Activated naive CD4-positive, alpha-beta T cell treated with anti-CD3 and anti-CD28 coated beads, Interleukin-2, amount 50 U/mL, for 16 hours (primary cell): ENCODE measurements at regions not wholly inside any gene's neighbourhood (a gene's known extent, or its start where the extent isn't known, plus 50 kb on each side); places are given as distances from the start of the nearest gene placed in this dataset.

Source experiments
- DNase-seq: peaks from one replicate; pipeline ENCODE4 v3.0.0-alpha.2; 2020

- no peak for DNase-seq
These were observed 190.1 kb upstream of the KLF12 start for GRCh38 chr13:74324338-74324737.

- DNase-seq = no peak
These were observed 188.4 kb upstream of the KLF12 start for GRCh38 chr13:74322562-74322961.

- DNase-seq = no peak
These were observed 186.1 kb upstream of the KLF12 start for GRCh38 chr13:74320282-74320681.

- DNase-seq = no peak
These were observed 182.3 kb upstream of the KLF12 start for GRCh38 chr13:74316547-74316946.

GRCh38 chr13:74306496-74306895 is 172.3 kb upstream of the KLF12 start:
- no peak for DNase-seq

- no peak for DNase-seq
These were observed 171.7 kb upstream of the KLF12 start for GRCh38 chr13:74305876-74306275.

- no peak for DNase-seq
These were observed 167.2 kb upstream of the KLF12 start for GRCh38 chr13:74301258-74301935.

- no peak for DNase-seq
These were observed 166.0 kb upstream of the KLF12 start for GRCh38 chr13:74300162-74300561.

GRCh38 chr13:74299721-74300120 is 165.5 kb upstream of the KLF12 start:
- no peak for DNase-seq

- DNase-seq = no peak
These were observed 164.7 kb upstream of the KLF12 start for GRCh38 chr13:74298923-74299322.

GRCh38 chr13:74289861-74290773 is 155.9 kb upstream of the KLF12 start:
- peak; percentile 42 for DNase-seq

GRCh38 chr13:74289107-74289506 is 154.9 kb upstream of the KLF12 start:
- no peak for DNase-seq

- DNase-seq = peak; percentile 10
These were observed 154.2 kb upstream of the KLF12 start for GRCh38 chr13:74288361-74288911.

- DNase-seq = peak; percentile 72
These were observed 153.5 kb upstream of the KLF12 start for GRCh38 chr13:74287724-74288169.

- DNase-seq = no peak
These were observed 146.7 kb upstream of the KLF12 start for GRCh38 chr13:74280795-74281490.

GRCh38 chr13:74280093-74280794 is 146.0 kb upstream of the KLF12 start:
- no peak for DNase-seq

GRCh38 chr13:74278901-74279300 is 144.7 kb upstream of the KLF12 start:
- no peak for DNase-seq

GRCh38 chr13:74274916-74275315 is 140.7 kb upstream of the KLF12 start:
- no peak for DNase-seq

- no peak for DNase-seq
These were observed 139.4 kb upstream of the KLF12 start for GRCh38 chr13:74273581-74273980.

GRCh38 chr13:74272826-74273225 is 138.6 kb upstream of the KLF12 start:
- no peak for DNase-seq

- no peak for DNase-seq
These were observed 135.8 kb upstream of the KLF12 start for GRCh38 chr13:74270018-74270417.

GRCh38 chr13:74266861-74267260 is 132.7 kb upstream of the KLF12 start:
- DNase-seq = no peak

- DNase-seq = no peak
These were observed 132.1 kb upstream of the KLF12 start for GRCh38 chr13:74266309-74266708.
